ENCODE measurements at regions not wholly inside any gene's neighbourhood (a gene's known extent, or its start where the extent isn't known, plus 50 kb on each side); places are given as distances from the start of the nearest gene placed in this dataset.
"Not testable (repeated sequence)": the region's sequence is repeated elsewhere in the genome, so short reads cannot be mapped to it uniquely, and the experiment has no call there.

GRCh38 chr14:77985211-77985615 lies 185.0 kb upstream of the NRXN3 start:
- no peaks in the 10 kb centered on the region for H3K36me3 Mint-ChIP-seq (ENCODE audit: insufficient read depth)
- H3K4me3 Mint-ChIP-seq = no peak overlapping the region
- ATAC-seq (replicated peaks; ENCODE audit: extremely low read depth, poor library complexity, severe bottlenecking) (no peak), DNase-seq (ENCODE audit: low spot score in 2 of 2) (no peak)
- peaks cover 5% of the 10 kb centered on the region for H3K4me1 Mint-ChIP-seq
- H3K27ac Mint-ChIP-seq (ENCODE audit: low read depth) = no peak overlapping the region
- peaks cover 54% of the 10 kb centered on the region for H3K27me3 Mint-ChIP-seq
- H3K9me3 Mint-ChIP-seq = no peaks in the 10 kb centered on the region

- peaks cover 49% of the 10 kb centered on the region for H3K27me3 Mint-ChIP-seq
- H3K4me3 Mint-ChIP-seq = no peak overlapping the region
- H3K36me3 Mint-ChIP-seq (ENCODE audit: insufficient read depth) = no peaks in the 10 kb centered on the region
- DNase-seq (ENCODE audit: low spot score in 2 of 2) = no peak
- ATAC-seq (replicated peaks; ENCODE audit: extremely low read depth, poor library complexity, severe bottlenecking) = no peak
- no peak overlapping the region for H3K27ac Mint-ChIP-seq (ENCODE audit: low read depth)
- H3K9me3 Mint-ChIP-seq = no peaks in the 10 kb centered on the region
- peaks cover 5% of the 10 kb centered on the region for H3K4me1 Mint-ChIP-seq
These were observed 183.4 kb upstream of the NRXN3 start for GRCh38 chr14:77986773-77987172.

- no peak overlapping the region for H3K4me3 Mint-ChIP-seq
- no peak for DNase-seq (ENCODE audit: low spot score in 2 of 2)
- H3K27ac Mint-ChIP-seq (ENCODE audit: low read depth) = no peak overlapping the region
- ATAC-seq (replicated peaks; ENCODE audit: extremely low read depth, poor library complexity, severe bottlenecking) = no peak
- peaks cover 49% of the 10 kb centered on the region for H3K27me3 Mint-ChIP-seq
- H3K9me3 Mint-ChIP-seq = no peaks in the 10 kb centered on the region
- no peaks in the 10 kb centered on the region for H3K36me3 Mint-ChIP-seq (ENCODE audit: insufficient read depth)
- peaks cover 5% of the 10 kb centered on the region for H3K4me1 Mint-ChIP-seq
These were observed 181.9 kb upstream of the NRXN3 start for GRCh38 chr14:77988096-77988870.

- Mint-ChIP-seq H3K9me3 (no peaks in the 10 kb centered on the region), H3K4me3 (no peak overlapping the region), H3K27ac (ENCODE audit: low read depth) (no peak overlapping the region), H3K27me3 (peaks cover 49% of the 10 kb centered on the region), H3K36me3 (ENCODE audit: insufficient read depth) (no peaks in the 10 kb centered on the region), H3K4me1 (peaks cover 5% of the 10 kb centered on the region)
- ATAC-seq (replicated peaks; ENCODE audit: extremely low read depth, poor library complexity, severe bottlenecking) = no peak
- DNase-seq (ENCODE audit: low spot score in 2 of 2) = no peak
These were observed 181.2 kb upstream of the NRXN3 start for GRCh38 chr14:77988970-77989369.

- H3K27me3 Mint-ChIP-seq = peaks cover 47% of the 10 kb centered on the region
- H3K4me1 Mint-ChIP-seq = peaks cover 5% of the 10 kb centered on the region
- no peak for DNase-seq (ENCODE audit: low spot score in 2 of 2)
- no peaks in the 10 kb centered on the region for H3K9me3 Mint-ChIP-seq
- ATAC-seq (replicated peaks; ENCODE audit: extremely low read depth, poor library complexity, severe bottlenecking) = no peak
- H3K27ac Mint-ChIP-seq (ENCODE audit: low read depth) = no peak overlapping the region
- H3K36me3 Mint-ChIP-seq (ENCODE audit: insufficient read depth) = no peaks in the 10 kb centered on the region
- no peak overlapping the region for H3K4me3 Mint-ChIP-seq
These were observed 180.7 kb upstream of the NRXN3 start for GRCh38 chr14:77989441-77989991.

GRCh38 chr14:77990337-77990736 lies 179.8 kb upstream of the NRXN3 start:
- no peak overlapping the region for H3K4me3 Mint-ChIP-seq
- no peak for ATAC-seq (replicated peaks; ENCODE audit: extremely low read depth, poor library complexity, severe bottlenecking)

GRCh38 chr14:77991128-77991772 lies 178.9 kb upstream of the NRXN3 start:
- Mint-ChIP-seq H3K36me3 (ENCODE audit: insufficient read depth) (no peaks in the 10 kb centered on the region), H3K4me1 (no peaks in the 10 kb centered on the region), H3K9me3 (no peaks in the 10 kb centered on the region), H3K4me3 (no peak overlapping the region), H3K27ac (ENCODE audit: low read depth) (no peak overlapping the region), H3K27me3 (peaks cover 36% of the 10 kb centered on the region)
- DNase-seq (ENCODE audit: low spot score in 2 of 2) = no peak
- no peak for ATAC-seq (replicated peaks; ENCODE audit: extremely low read depth, poor library complexity, severe bottlenecking)

More at GRCh38 chr14:77990337-77990736, 179.8 kb upstream of the NRXN3 start:
- Mint-ChIP-seq H3K27ac (ENCODE audit: low read depth) (no peak overlapping the region), H3K27me3 (peaks cover 39% of the 10 kb centered on the region), H3K9me3 (no peaks in the 10 kb centered on the region), H3K4me1 (no peaks in the 10 kb centered on the region), H3K36me3 (ENCODE audit: insufficient read depth) (no peaks in the 10 kb centered on the region)
- DNase-seq (ENCODE audit: low spot score in 2 of 2) = no peak

GRCh38 chr14:78005325-78005724 lies 164.8 kb upstream of the NRXN3 start:
- Mint-ChIP-seq H3K27me3 (peaks cover 18% of the 10 kb centered on the region), H3K36me3 (ENCODE audit: insufficient read depth) (no peaks in the 10 kb centered on the region), H3K4me1 (no peaks in the 10 kb centered on the region), H3K27ac (ENCODE audit: low read depth) (no peak overlapping the region), H3K9me3 (peaks cover 15% of the 10 kb centered on the region), H3K4me3 (no peak overlapping the region)
- ATAC-seq (replicated peaks; ENCODE audit: extremely low read depth, poor library complexity, severe bottlenecking) (no peak), DNase-seq (ENCODE audit: low spot score in 2 of 2) (no peak)

GRCh38 chr14:78007160-78007559 lies 163.0 kb upstream of the NRXN3 start:
- Mint-ChIP-seq H3K36me3 (ENCODE audit: insufficient read depth) (no peaks in the 10 kb centered on the region), H3K27ac (ENCODE audit: low read depth) (no peak overlapping the region), H3K9me3 (peaks cover 13% of the 10 kb centered on the region), H3K4me3 (no peak overlapping the region), H3K4me1 (no peaks in the 10 kb centered on the region), H3K27me3 (peaks cover 18% of the 10 kb centered on the region)
- no peak for DNase-seq (ENCODE audit: low spot score in 2 of 2)
- no peak for ATAC-seq (replicated peaks; ENCODE audit: extremely low read depth, poor library complexity, severe bottlenecking)

- DNase-seq (ENCODE audit: low spot score in 2 of 2) (no peak), ATAC-seq (replicated peaks; ENCODE audit: extremely low read depth, poor library complexity, severe bottlenecking) (no peak)
- Mint-ChIP-seq H3K27ac (ENCODE audit: low read depth) (no peak overlapping the region), H3K4me1 (no peaks in the 10 kb centered on the region), H3K9me3 (peaks cover 4% of the 10 kb centered on the region), H3K36me3 (ENCODE audit: insufficient read depth) (no peaks in the 10 kb centered on the region), H3K27me3 (peaks cover 18% of the 10 kb centered on the region), H3K4me3 (no peak overlapping the region)
These were observed 159.5 kb upstream of the NRXN3 start for GRCh38 chr14:78010688-78011087.

- H3K36me3 Mint-ChIP-seq (ENCODE audit: insufficient read depth); H3K4me1 Mint-ChIP-seq; H3K27ac Mint-ChIP-seq (ENCODE audit: low read depth); H3K9me3 Mint-ChIP-seq; DNase-seq (ENCODE audit: low spot score in 2 of 2); H3K4me3 Mint-ChIP-seq; ATAC-seq (replicated peaks; ENCODE audit: extremely low read depth, poor library complexity, severe bottlenecking): not testable (repeated sequence)
- peaks cover 10% of the 10 kb centered on the region for H3K27me3 Mint-ChIP-seq
These were observed 156.3 kb upstream of the NRXN3 start for GRCh38 chr14:78013911-78014310.

- H3K27ac Mint-ChIP-seq (ENCODE audit: low read depth) = no peak overlapping the region
- H3K4me3 Mint-ChIP-seq = no peak overlapping the region
- DNase-seq (ENCODE audit: low spot score in 2 of 2) = no peak
- H3K4me1 Mint-ChIP-seq = no peaks in the 10 kb centered on the region
- H3K36me3 Mint-ChIP-seq (ENCODE audit: insufficient read depth) = no peaks in the 10 kb centered on the region
- no peak for ATAC-seq (replicated peaks; ENCODE audit: extremely low read depth, poor library complexity, severe bottlenecking)
- H3K9me3 Mint-ChIP-seq = no peaks in the 10 kb centered on the region
- peaks cover 14% of the 10 kb centered on the region for H3K27me3 Mint-ChIP-seq
These were observed 153.6 kb upstream of the NRXN3 start for GRCh38 chr14:78016532-78016931.

- Mint-ChIP-seq H3K9me3 (no peaks in the 10 kb centered on the region), H3K27ac (ENCODE audit: low read depth) (no peak overlapping the region), H3K4me3 (no peak overlapping the region), H3K27me3 (peaks cover 14% of the 10 kb centered on the region), H3K4me1 (no peaks in the 10 kb centered on the region), H3K36me3 (ENCODE audit: insufficient read depth) (no peaks in the 10 kb centered on the region)
- ATAC-seq (replicated peaks; ENCODE audit: extremely low read depth, poor library complexity, severe bottlenecking) (no peak), DNase-seq (ENCODE audit: low spot score in 2 of 2) (no peak)
These were observed 151.9 kb upstream of the NRXN3 start for GRCh38 chr14:78018283-78018682.
